ENCODE measurements at regions not wholly inside any gene's neighbourhood (a gene's known extent, or its start where the extent isn't known, plus 50 kb on each side); places are given as distances from the start of the nearest gene placed in this dataset.

GRCh38 chr1:94694226-94694915 lies 125.8 kb upstream of the SLC44A3 start:
- DNase-seq (ENCODE audit: low read depth, low spot score): no peak
- Histone ChIP-seq H3K4me1 (ENCODE audit: insufficient read depth, insufficient read length) (peaks cover 2% of the 10 kb centered on the region), H3K4me3 (ENCODE audit: insufficient read length, low read depth) (no peak overlapping the region), H3K9ac (ENCODE audit: insufficient read length, low read depth) (no peak overlapping the region), H3K27me3 (ENCODE audit: insufficient read depth, insufficient read length) (no peaks in the 10 kb centered on the region), H3K9me3 (ENCODE audit: insufficient read depth, low read length) (peaks cover 28% of the 10 kb centered on the region), H3K36me3 (ENCODE audit: insufficient read depth, insufficient read length, low read length) (no peaks in the 10 kb centered on the region)
- no peak for TF ChIP-seq YY1 (IDR thresholded peaks at IDR 0.05; ENCODE audit: insufficient read depth, insufficient read length)
- TF ChIP-seq ZNF274 (IDR thresholded peaks at IDR 0.05; ENCODE audit: low read depth, low read length): no peak
- no peak for TF ChIP-seq SUZ12 (IDR thresholded peaks at IDR 0.05; ENCODE audit: extremely low read depth, insufficient read depth, insufficient read length)

- Histone ChIP-seq H3K9me3 (ENCODE audit: insufficient read depth, low read length) (peaks cover 36% of the 10 kb centered on the region), H3K9ac (ENCODE audit: insufficient read length, low read depth) (no peak overlapping the region), H3K4me1 (ENCODE audit: insufficient read depth, insufficient read length) (peaks cover 6% of the 10 kb centered on the region), H3K27me3 (ENCODE audit: insufficient read depth, insufficient read length) (no peaks in the 10 kb centered on the region), H3K4me3 (ENCODE audit: insufficient read length, low read depth) (no peak overlapping the region), H3K36me3 (ENCODE audit: insufficient read depth, insufficient read length, low read length) (no peaks in the 10 kb centered on the region)
- TF ChIP-seq SUZ12 (IDR thresholded peaks at IDR 0.05; ENCODE audit: extremely low read depth, insufficient read depth, insufficient read length): no peak
- DNase-seq (ENCODE audit: low read depth, low spot score): no peak
Observed at GRCh38 chr1:94693435-94693834, 126.7 kb upstream of the SLC44A3 start.

- DNase-seq (ENCODE audit: low read depth, low spot score): no peak
- peaks cover 36% of the 10 kb centered on the region for H3K9me3 ChIP-seq (ENCODE audit: insufficient read depth, low read length)
- peaks cover 6% of the 10 kb centered on the region for H3K4me1 ChIP-seq (ENCODE audit: insufficient read depth, insufficient read length)
- H3K4me3 ChIP-seq (ENCODE audit: insufficient read length, low read depth): no peak overlapping the region
- H3K9ac ChIP-seq (ENCODE audit: insufficient read length, low read depth): no peak overlapping the region
- TF ChIP-seq YY1 (IDR thresholded peaks at IDR 0.05; ENCODE audit: insufficient read depth, insufficient read length) (no peak), SUZ12 (IDR thresholded peaks at IDR 0.05; ENCODE audit: extremely low read depth, insufficient read depth, insufficient read length) (no peak), ZNF274 (IDR thresholded peaks at IDR 0.05; ENCODE audit: low read depth, low read length) (no peak)
- H3K36me3 ChIP-seq (ENCODE audit: insufficient read depth, insufficient read length, low read length): no peaks in the 10 kb centered on the region
- H3K27me3 ChIP-seq (ENCODE audit: insufficient read depth, insufficient read length): no peaks in the 10 kb centered on the region
Observed at GRCh38 chr1:94693029-94693428, 127.1 kb upstream of the SLC44A3 start.

GRCh38 chr1:94688646-94689045 lies 131.5 kb upstream of the SLC44A3 start:
- H3K36me3 ChIP-seq (ENCODE audit: insufficient read depth, insufficient read length, low read length): no peaks in the 10 kb centered on the region
- H3K4me1 ChIP-seq (ENCODE audit: insufficient read depth, insufficient read length): peaks cover 3% of the 10 kb centered on the region
- H3K9me3 ChIP-seq (ENCODE audit: insufficient read depth, low read length): peaks cover 58% of the 10 kb centered on the region
- no peaks in the 10 kb centered on the region for H3K27me3 ChIP-seq (ENCODE audit: insufficient read depth, insufficient read length)
- no peak overlapping the region for H3K9ac ChIP-seq (ENCODE audit: insufficient read length, low read depth)
- peak; percentile 97 for DNase-seq (ENCODE audit: low read depth, low spot score)
- H3K4me3 ChIP-seq (ENCODE audit: insufficient read length, low read depth): no peak overlapping the region
- no peak for TF ChIP-seq YY1 (IDR thresholded peaks at IDR 0.05; ENCODE audit: insufficient read depth, insufficient read length)
- TF ChIP-seq ZNF274 (IDR thresholded peaks at IDR 0.05; ENCODE audit: low read depth, low read length): no peak

GRCh38 chr1:94686882-94687281 lies 133.3 kb upstream of the SLC44A3 start:
- no peak overlapping the region for H3K4me3 ChIP-seq (ENCODE audit: insufficient read length, low read depth)
- DNase-seq (ENCODE audit: low read depth, low spot score): no peak
- H3K9me3 ChIP-seq (ENCODE audit: insufficient read depth, low read length): peaks cover 48% of the 10 kb centered on the region
- peaks cover 3% of the 10 kb centered on the region for H3K4me1 ChIP-seq (ENCODE audit: insufficient read depth, insufficient read length)
- no peak overlapping the region for H3K9ac ChIP-seq (ENCODE audit: insufficient read length, low read depth)
- TF ChIP-seq SUZ12 (IDR thresholded peaks at IDR 0.05; ENCODE audit: extremely low read depth, insufficient read depth, insufficient read length): no peak
- no peak for TF ChIP-seq YY1 (IDR thresholded peaks at IDR 0.05; ENCODE audit: insufficient read depth, insufficient read length)
- no peak for TF ChIP-seq ZNF274 (IDR thresholded peaks at IDR 0.05; ENCODE audit: low read depth, low read length)
- no peaks in the 10 kb centered on the region for H3K36me3 ChIP-seq (ENCODE audit: insufficient read depth, insufficient read length, low read length)
- H3K27me3 ChIP-seq (ENCODE audit: insufficient read depth, insufficient read length): no peaks in the 10 kb centered on the region

GRCh38 chr1:94684690-94685250 lies 135.4 kb upstream of the SLC44A3 start:
- H3K9ac ChIP-seq (ENCODE audit: insufficient read length, low read depth): no peak overlapping the region
- H3K36me3 ChIP-seq (ENCODE audit: insufficient read depth, insufficient read length, low read length): no peaks in the 10 kb centered on the region
- DNase-seq (ENCODE audit: low read depth, low spot score): no peak
- no peak overlapping the region for H3K4me3 ChIP-seq (ENCODE audit: insufficient read length, low read depth)
- no peaks in the 10 kb centered on the region for H3K27me3 ChIP-seq (ENCODE audit: insufficient read depth, insufficient read length)
- H3K9me3 ChIP-seq (ENCODE audit: insufficient read depth, low read length): peaks cover 32% of the 10 kb centered on the region
- peaks cover 3% of the 10 kb centered on the region for H3K4me1 ChIP-seq (ENCODE audit: insufficient read depth, insufficient read length)
- TF ChIP-seq ZNF274 (IDR thresholded peaks at IDR 0.05; ENCODE audit: low read depth, low read length) (no peak), SUZ12 (IDR thresholded peaks at IDR 0.05; ENCODE audit: extremely low read depth, insufficient read depth, insufficient read length) (no peak), YY1 (IDR thresholded peaks at IDR 0.05; ENCODE audit: insufficient read depth, insufficient read length) (no peak)

GRCh38 chr1:94683886-94684285 lies 136.3 kb upstream of the SLC44A3 start:
- Histone ChIP-seq H3K36me3 (ENCODE audit: insufficient read depth, insufficient read length, low read length) (no peaks in the 10 kb centered on the region), H3K9ac (ENCODE audit: insufficient read length, low read depth) (no peak overlapping the region), H3K4me1 (ENCODE audit: insufficient read depth, insufficient read length) (peaks cover under 1% of the 10 kb centered on the region), H3K27me3 (ENCODE audit: insufficient read depth, insufficient read length) (no peaks in the 10 kb centered on the region), H3K9me3 (ENCODE audit: insufficient read depth, low read length) (peaks cover 25% of the 10 kb centered on the region; the same call in 1 of the 2 replicates), H3K4me3 (ENCODE audit: insufficient read length, low read depth) (no peak overlapping the region)
- no peak for TF ChIP-seq ZNF274 (IDR thresholded peaks at IDR 0.05; ENCODE audit: low read depth, low read length)
- no peak for TF ChIP-seq YY1 (IDR thresholded peaks at IDR 0.05; ENCODE audit: insufficient read depth, insufficient read length)
- no peak for TF ChIP-seq SUZ12 (IDR thresholded peaks at IDR 0.05; ENCODE audit: extremely low read depth, insufficient read depth, insufficient read length)
- no peak for DNase-seq (ENCODE audit: low read depth, low spot score)
